ENCODE measurements at regions not wholly inside any gene's neighbourhood (a gene's known extent, or its start where the extent isn't known, plus 50 kb on each side); places are given as distances from the start of the nearest gene placed in this dataset.
A peak's percentile ranks its signal among the peaks of the same experiment; 100 is the strongest.
"Not testable (repeated sequence)": the region's sequence is repeated elsewhere in the genome, so short reads cannot be mapped to it uniquely, and the experiment has no call there.

- H2BK5ac ChIP-seq (ENCODE audit: low read length); H2BK15ac ChIP-seq (replicated peaks; ENCODE audit: low read depth); H4K8ac ChIP-seq (ENCODE audit: low read depth, low read length); H3K36me3 ChIP-seq (ENCODE audit: control insufficient read depth, insufficient read depth, low read length); H3K18ac ChIP-seq (ENCODE audit: low read length); H3K9ac ChIP-seq (ENCODE audit: low read length); H3K27ac ChIP-seq (ENCODE audit: low read depth, low read length); DNase-seq; H2AK5ac ChIP-seq (ENCODE audit: low read length); H4K5ac ChIP-seq (ENCODE audit: low read length); H3K4me2 ChIP-seq (ENCODE audit: low read length); H3K27me3 ChIP-seq (ENCODE audit: insufficient read depth, low read length, poor library complexity); H3K4ac ChIP-seq (ENCODE audit: low read depth, low read length); H2BK120ac ChIP-seq (ENCODE audit: low read depth, low read length); H3K79me2 ChIP-seq (ENCODE audit: control insufficient read depth, insufficient read depth, low read length); H3K56ac ChIP-seq (ENCODE audit: low read length); H3K4me3 ChIP-seq (ENCODE audit: low read length); H3K79me1 ChIP-seq (ENCODE audit: low read length); H3K23ac ChIP-seq (ENCODE audit: low read length); H3K4me1 ChIP-seq (ENCODE audit: control insufficient read depth, low read depth, low read length): not testable (repeated sequence)
These were observed 94.9 kb upstream of the PLSCR5 start for GRCh38 chr3:146700025-146700424.

- Histone ChIP-seq H3K27me3 (ENCODE audit: insufficient read depth, low read length, poor library complexity) (no peaks in the 10 kb centered on the region), H3K23ac (ENCODE audit: low read length) (no peak overlapping the region)
- WGBS (ENCODE audit: extremely low coverage, insufficient coverage, low lambda C conversion rate) = no CpG with 5 or more reads among the region's 2 CpGs
These were observed 87.1 kb upstream of the PLSCR5 start for GRCh38 chr3:146692254-146692653.

GRCh38 chr3:146685050-146685814 lies 80.1 kb upstream of the PLSCR5 start:
- H3K4me1 ChIP-seq (ENCODE audit: control insufficient read depth, low read depth, low read length) = no peaks in the 10 kb centered on the region
- H2BK5ac ChIP-seq (ENCODE audit: low read length) = no peak overlapping the region
- H3K9ac ChIP-seq (ENCODE audit: low read length) = no peak overlapping the region
- H3K4me3 ChIP-seq (ENCODE audit: low read length) = no peak overlapping the region
- no peaks in the 10 kb centered on the region for H3K27me3 ChIP-seq (ENCODE audit: insufficient read depth, low read length, poor library complexity)
- H3K27ac ChIP-seq (ENCODE audit: low read depth, low read length) = no peak overlapping the region
- WGBS (ENCODE audit: extremely low coverage, insufficient coverage, low lambda C conversion rate) = no CpG with 5 or more reads among the region's 8 CpGs
- no peaks in the 10 kb centered on the region for H3K36me3 ChIP-seq (ENCODE audit: control insufficient read depth, insufficient read depth, low read length)
- no peak overlapping the region for H3K4ac ChIP-seq (ENCODE audit: low read depth, low read length)
- no peak overlapping the region for H2BK15ac ChIP-seq (replicated peaks; ENCODE audit: low read depth)
- H3K79me1 ChIP-seq (ENCODE audit: low read length) = no peaks in the 10 kb centered on the region
- H4K5ac ChIP-seq (ENCODE audit: low read length) = no peak overlapping the region
- no peak overlapping the region for H3K4me2 ChIP-seq (ENCODE audit: low read length)
- H2AK5ac ChIP-seq (ENCODE audit: low read length) = no peak overlapping the region
- H3K23ac ChIP-seq (ENCODE audit: low read length) = no peak overlapping the region
- no peak overlapping the region for H4K8ac ChIP-seq (ENCODE audit: low read depth, low read length)
- DNase-seq = no peak
- no peaks in the 10 kb centered on the region for H3K79me2 ChIP-seq (ENCODE audit: control insufficient read depth, insufficient read depth, low read length)
- no peak overlapping the region for H2BK120ac ChIP-seq (ENCODE audit: low read depth, low read length)
- no peak overlapping the region for H3K56ac ChIP-seq (ENCODE audit: low read length)
- no peak overlapping the region for H3K18ac ChIP-seq (ENCODE audit: low read length)

More at GRCh38 chr3:146692254-146692653, 87.1 kb upstream of the PLSCR5 start:
- no peak overlapping the region for H2BK5ac ChIP-seq (ENCODE audit: low read length)
- no peak overlapping the region for H3K4me3 ChIP-seq (ENCODE audit: low read length)
- H2AK5ac ChIP-seq (ENCODE audit: low read length) = no peak overlapping the region
- no peak overlapping the region for H3K18ac ChIP-seq (ENCODE audit: low read length)
- no peak overlapping the region for H4K8ac ChIP-seq (ENCODE audit: low read depth, low read length)
- no peaks in the 10 kb centered on the region for H3K4me1 ChIP-seq (ENCODE audit: control insufficient read depth, low read depth, low read length)
- H2BK120ac ChIP-seq (ENCODE audit: low read depth, low read length) = no peak overlapping the region
- no peaks in the 10 kb centered on the region for H3K79me2 ChIP-seq (ENCODE audit: control insufficient read depth, insufficient read depth, low read length)
- no peaks in the 10 kb centered on the region for H3K79me1 ChIP-seq (ENCODE audit: low read length)
- H3K9ac ChIP-seq (ENCODE audit: low read length) = no peak overlapping the region
- no peak for DNase-seq
- no peak overlapping the region for H3K4me2 ChIP-seq (ENCODE audit: low read length)
- H2BK15ac ChIP-seq (replicated peaks; ENCODE audit: low read depth) = no peak overlapping the region
- H3K27ac ChIP-seq (ENCODE audit: low read depth, low read length) = no peak overlapping the region
- H3K56ac ChIP-seq (ENCODE audit: low read length) = no peak overlapping the region
- no peak overlapping the region for H3K4ac ChIP-seq (ENCODE audit: low read depth, low read length)
- H4K5ac ChIP-seq (ENCODE audit: low read length) = no peak overlapping the region
- no peaks in the 10 kb centered on the region for H3K36me3 ChIP-seq (ENCODE audit: control insufficient read depth, insufficient read depth, low read length)

- no peak for DNase-seq
- H3K4ac ChIP-seq (ENCODE audit: low read depth, low read length) = no peak overlapping the region
These were observed 77.0 kb upstream of the PLSCR5 start for GRCh38 chr3:146682171-146682570.

GRCh38 chr3:146680617-146681016 lies 75.5 kb upstream of the PLSCR5 start:
- Histone ChIP-seq H4K5ac (ENCODE audit: low read length) (no peak overlapping the region), H3K18ac (ENCODE audit: low read length) (no peak overlapping the region), H2BK5ac (ENCODE audit: low read length) (no peak overlapping the region), H3K27ac (ENCODE audit: low read depth, low read length) (no peak overlapping the region), H2BK15ac (replicated peaks; ENCODE audit: low read depth) (no peak overlapping the region), H3K4me1 (ENCODE audit: control insufficient read depth, low read depth, low read length) (no peaks in the 10 kb centered on the region), H3K56ac (ENCODE audit: low read length) (no peak overlapping the region), H3K23ac (ENCODE audit: low read length) (no peak overlapping the region), H3K36me3 (ENCODE audit: control insufficient read depth, insufficient read depth, low read length) (no peaks in the 10 kb centered on the region), H4K8ac (ENCODE audit: low read depth, low read length) (no peak overlapping the region), H3K79me1 (ENCODE audit: low read length) (no peaks in the 10 kb centered on the region), H3K4me3 (ENCODE audit: low read length) (no peak overlapping the region), H2AK5ac (ENCODE audit: low read length) (no peak overlapping the region), H3K79me2 (ENCODE audit: control insufficient read depth, insufficient read depth, low read length) (no peaks in the 10 kb centered on the region), H3K9ac (ENCODE audit: low read length) (no peak overlapping the region), H2BK120ac (ENCODE audit: low read depth, low read length) (no peak overlapping the region), H3K27me3 (ENCODE audit: insufficient read depth, low read length, poor library complexity) (no peaks in the 10 kb centered on the region), H3K4me2 (ENCODE audit: low read length) (no peak overlapping the region), H3K4ac (ENCODE audit: low read depth, low read length) (no peak overlapping the region)
- DNase-seq = peak; percentile 11
- WGBS (ENCODE audit: extremely low coverage, insufficient coverage, low lambda C conversion rate) = no CpG with 5 or more reads among the region's 4 CpGs

More at GRCh38 chr3:146682171-146682570, 77.0 kb upstream of the PLSCR5 start:
- no peaks in the 10 kb centered on the region for H3K27me3 ChIP-seq (ENCODE audit: insufficient read depth, low read length, poor library complexity)
- no CpG with 5 or more reads among the region's 5 CpGs for WGBS (ENCODE audit: extremely low coverage, insufficient coverage, low lambda C conversion rate)
- no peak overlapping the region for H2BK5ac ChIP-seq (ENCODE audit: low read length)
- no peak overlapping the region for H2AK5ac ChIP-seq (ENCODE audit: low read length)
- no peaks in the 10 kb centered on the region for H3K79me1 ChIP-seq (ENCODE audit: low read length)
- no peaks in the 10 kb centered on the region for H3K79me2 ChIP-seq (ENCODE audit: control insufficient read depth, insufficient read depth, low read length)
- H3K4me2 ChIP-seq (ENCODE audit: low read length) = no peak overlapping the region
- no peak overlapping the region for H2BK15ac ChIP-seq (replicated peaks; ENCODE audit: low read depth)
- no peak overlapping the region for H3K4me3 ChIP-seq (ENCODE audit: low read length)
- H3K9ac ChIP-seq (ENCODE audit: low read length) = no peak overlapping the region
- no peaks in the 10 kb centered on the region for H3K4me1 ChIP-seq (ENCODE audit: control insufficient read depth, low read depth, low read length)
- H3K18ac ChIP-seq (ENCODE audit: low read length) = no peak overlapping the region
- no peak overlapping the region for H2BK120ac ChIP-seq (ENCODE audit: low read depth, low read length)
- no peak overlapping the region for H4K8ac ChIP-seq (ENCODE audit: low read depth, low read length)
- no peak overlapping the region for H3K23ac ChIP-seq (ENCODE audit: low read length)
- no peaks in the 10 kb centered on the region for H3K36me3 ChIP-seq (ENCODE audit: control insufficient read depth, insufficient read depth, low read length)
- H3K56ac ChIP-seq (ENCODE audit: low read length) = no peak overlapping the region
- no peak overlapping the region for H4K5ac ChIP-seq (ENCODE audit: low read length)
- no peak overlapping the region for H3K27ac ChIP-seq (ENCODE audit: low read depth, low read length)

- Histone ChIP-seq H3K18ac (ENCODE audit: low read length) (no peak overlapping the region), H3K4me1 (ENCODE audit: control insufficient read depth, low read depth, low read length) (no peaks in the 10 kb centered on the region), H2BK5ac (ENCODE audit: low read length) (no peak overlapping the region), H4K5ac (ENCODE audit: low read length) (no peak overlapping the region), H4K8ac (ENCODE audit: low read depth, low read length) (no peak overlapping the region), H3K4me3 (ENCODE audit: low read length) (no peak overlapping the region), H3K56ac (ENCODE audit: low read length) (no peak overlapping the region), H2BK120ac (ENCODE audit: low read depth, low read length) (no peak overlapping the region), H3K27me3 (ENCODE audit: insufficient read depth, low read length, poor library complexity) (no peaks in the 10 kb centered on the region), H2BK15ac (replicated peaks; ENCODE audit: low read depth) (no peak overlapping the region), H3K27ac (ENCODE audit: low read depth, low read length) (no peak overlapping the region), H3K4me2 (ENCODE audit: low read length) (no peak overlapping the region), H3K79me2 (ENCODE audit: control insufficient read depth, insufficient read depth, low read length) (no peaks in the 10 kb centered on the region), H2AK5ac (ENCODE audit: low read length) (no peak overlapping the region), H3K23ac (ENCODE audit: low read length) (no peak overlapping the region), H3K9ac (ENCODE audit: low read length) (no peak overlapping the region), H3K79me1 (ENCODE audit: low read length) (no peaks in the 10 kb centered on the region), H3K4ac (ENCODE audit: low read depth, low read length) (no peak overlapping the region), H3K36me3 (ENCODE audit: control insufficient read depth, insufficient read depth, low read length) (no peaks in the 10 kb centered on the region)
- WGBS (ENCODE audit: extremely low coverage, insufficient coverage, low lambda C conversion rate) = no CpG with 5 or more reads among the region's 3 CpGs
- DNase-seq = no peak
These were observed 74.8 kb upstream of the PLSCR5 start for GRCh38 chr3:146679995-146680394.

Measured in mesendoderm (in vitro differentiated cells).